ENCODE measurements at regions not wholly inside any gene's neighbourhood (a gene's known extent, or its start where the extent isn't known, plus 50 kb on each side); places are given as distances from the start of the nearest gene placed in this dataset.

DNA sequence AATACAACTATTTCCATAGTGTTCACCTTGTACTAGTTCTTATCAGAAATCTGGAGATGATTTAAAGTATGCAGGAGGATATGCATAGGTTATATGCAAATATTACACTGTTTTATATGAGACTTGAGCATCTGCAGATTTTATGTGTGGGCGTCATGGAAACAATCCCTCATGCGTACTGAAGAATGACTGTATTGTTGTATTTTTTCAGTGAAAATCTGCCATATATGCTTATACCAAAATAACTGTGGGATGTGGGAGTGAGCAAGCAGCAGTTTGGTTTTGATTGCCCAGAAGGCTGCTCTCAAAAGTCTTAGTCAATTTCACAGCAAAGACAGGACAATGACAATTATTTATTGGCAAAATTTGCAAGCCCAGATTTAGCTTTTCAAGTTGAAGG lies 238.8 kb upstream of the PCDH20 start:
- Histone ChIP-seq H3K56ac (ENCODE audit: low read length) (no peak overlapping the region), H3K79me1 (ENCODE audit: low read length) (no peaks in the 10 kb centered on the region), H2BK5ac (ENCODE audit: low read length) (no peak overlapping the region), H3K4me1 (ENCODE audit: control insufficient read depth, low read depth, low read length) (no peaks in the 10 kb centered on the region), H4K8ac (ENCODE audit: low read depth, low read length) (no peak overlapping the region), H3K36me3 (ENCODE audit: control insufficient read depth, insufficient read depth, low read length) (no peaks in the 10 kb centered on the region), H3K79me2 (ENCODE audit: control insufficient read depth, insufficient read depth, low read length) (no peaks in the 10 kb centered on the region), H3K27ac (ENCODE audit: low read depth, low read length) (no peak overlapping the region), H3K4ac (ENCODE audit: low read depth, low read length) (no peak overlapping the region), H3K23ac (ENCODE audit: low read length) (no peak overlapping the region), H2BK120ac (ENCODE audit: low read depth, low read length) (no peak overlapping the region), H3K27me3 (ENCODE audit: insufficient read depth, low read length, poor library complexity) (no peaks in the 10 kb centered on the region), H2BK15ac (replicated peaks; ENCODE audit: low read depth) (no peak overlapping the region), H3K4me3 (ENCODE audit: low read length) (no peak overlapping the region), H3K18ac (ENCODE audit: low read length) (no peak overlapping the region), H4K5ac (ENCODE audit: low read length) (no peak overlapping the region), H3K4me2 (ENCODE audit: low read length) (no peak overlapping the region), H3K9ac (ENCODE audit: low read length) (no peak overlapping the region), H2AK5ac (ENCODE audit: low read length) (no peak overlapping the region)
- no peak for DNase-seq
- no CpG with 5 or more reads among the region's 2 CpGs for WGBS (ENCODE audit: extremely low coverage, insufficient coverage, low lambda C conversion rate)

- Histone ChIP-seq H3K4me1 (ENCODE audit: control insufficient read depth, low read depth, low read length) (no peaks in the 10 kb centered on the region), H3K27me3 (ENCODE audit: insufficient read depth, low read length, poor library complexity) (no peaks in the 10 kb centered on the region), H3K79me1 (ENCODE audit: low read length) (no peaks in the 10 kb centered on the region), H3K4ac (ENCODE audit: low read depth, low read length) (no peak overlapping the region), H4K8ac (ENCODE audit: low read depth, low read length) (no peak overlapping the region), H3K4me2 (ENCODE audit: low read length) (no peak overlapping the region), H4K5ac (ENCODE audit: low read length) (no peak overlapping the region), H3K18ac (ENCODE audit: low read length) (no peak overlapping the region), H3K4me3 (ENCODE audit: low read length) (no peak overlapping the region), H2AK5ac (ENCODE audit: low read length) (no peak overlapping the region), H2BK120ac (ENCODE audit: low read depth, low read length) (no peak overlapping the region), H2BK5ac (ENCODE audit: low read length) (no peak overlapping the region), H2BK15ac (replicated peaks; ENCODE audit: low read depth) (no peak overlapping the region), H3K9ac (ENCODE audit: low read length) (no peak overlapping the region), H3K27ac (ENCODE audit: low read depth, low read length) (no peak overlapping the region), H3K36me3 (ENCODE audit: control insufficient read depth, insufficient read depth, low read length) (no peaks in the 10 kb centered on the region), H3K79me2 (ENCODE audit: control insufficient read depth, insufficient read depth, low read length) (no peaks in the 10 kb centered on the region), H3K56ac (ENCODE audit: low read length) (no peak overlapping the region), H3K23ac (ENCODE audit: low read length) (no peak overlapping the region)
- DNase-seq = no peak
- WGBS (ENCODE audit: extremely low coverage, insufficient coverage, low lambda C conversion rate) = no CpG with 5 or more reads among the region's 2 CpGs
These were observed 232.9 kb upstream of the PCDH20 start for GRCh38 chr13:61648547-61648946.

DNA sequence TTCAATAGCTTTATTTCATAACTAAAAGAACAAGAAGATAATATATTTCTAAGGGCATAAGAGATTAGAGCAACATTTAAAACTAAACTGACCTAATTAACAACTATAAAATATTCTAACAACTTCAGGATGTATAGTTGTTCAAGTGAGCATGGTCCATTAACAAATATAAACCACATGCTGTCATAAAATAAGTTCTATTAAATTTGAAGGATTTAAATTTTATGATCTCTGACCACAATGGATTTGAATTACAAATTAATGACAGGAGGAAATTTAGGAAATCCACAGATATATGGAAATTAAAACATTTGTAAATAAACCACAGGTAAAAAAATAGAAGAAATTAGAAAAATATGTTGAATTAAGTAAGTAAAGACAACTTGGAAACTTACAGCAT lies 196.5 kb upstream of the PCDH20 start:
- H3K36me3 ChIP-seq (ENCODE audit: control insufficient read depth, insufficient read depth, low read length) = no peaks in the 10 kb centered on the region
- no peaks in the 10 kb centered on the region for H3K27me3 ChIP-seq (ENCODE audit: insufficient read depth, low read length, poor library complexity)
- no peak overlapping the region for H3K4ac ChIP-seq (ENCODE audit: low read depth, low read length)
- no peak overlapping the region for H3K23ac ChIP-seq (ENCODE audit: low read length)
- H4K8ac ChIP-seq (ENCODE audit: low read depth, low read length) = no peak overlapping the region
- no peaks in the 10 kb centered on the region for H3K4me1 ChIP-seq (ENCODE audit: control insufficient read depth, low read depth, low read length)
- no peak overlapping the region for H3K4me2 ChIP-seq (ENCODE audit: low read length)
- H2BK120ac ChIP-seq (ENCODE audit: low read depth, low read length) = no peak overlapping the region
- H2BK5ac ChIP-seq (ENCODE audit: low read length) = no peak overlapping the region
- H3K4me3 ChIP-seq (ENCODE audit: low read length) = no peak overlapping the region
- DNase-seq = no peak
- H3K79me2 ChIP-seq (ENCODE audit: control insufficient read depth, insufficient read depth, low read length) = no peaks in the 10 kb centered on the region
- no peak overlapping the region for H3K18ac ChIP-seq (ENCODE audit: low read length)
- no peak overlapping the region for H2BK15ac ChIP-seq (replicated peaks; ENCODE audit: low read depth)
- H4K5ac ChIP-seq (ENCODE audit: low read length) = no peak overlapping the region
- no peak overlapping the region for H3K56ac ChIP-seq (ENCODE audit: low read length)
- no peak overlapping the region for H3K27ac ChIP-seq (ENCODE audit: low read depth, low read length)
- no peak overlapping the region for H2AK5ac ChIP-seq (ENCODE audit: low read length)
- no peak overlapping the region for H3K9ac ChIP-seq (ENCODE audit: low read length)
- H3K79me1 ChIP-seq (ENCODE audit: low read length) = no peaks in the 10 kb centered on the region

- H2BK15ac ChIP-seq (replicated peaks; ENCODE audit: low read depth) = no peak overlapping the region
- H3K9ac ChIP-seq (ENCODE audit: low read length) = no peak overlapping the region
- peak; percentile 52 for DNase-seq
- no peaks in the 10 kb centered on the region for H3K79me2 ChIP-seq (ENCODE audit: control insufficient read depth, insufficient read depth, low read length)
- H3K36me3 ChIP-seq (ENCODE audit: control insufficient read depth, insufficient read depth, low read length) = no peaks in the 10 kb centered on the region
- no peak overlapping the region for H4K8ac ChIP-seq (ENCODE audit: low read depth, low read length)
- H3K18ac ChIP-seq (ENCODE audit: low read length) = no peak overlapping the region
- H3K23ac ChIP-seq (ENCODE audit: low read length) = no peak overlapping the region
- H3K4me1 ChIP-seq (ENCODE audit: control insufficient read depth, low read depth, low read length) = no peaks in the 10 kb centered on the region
- H3K4ac ChIP-seq (ENCODE audit: low read depth, low read length) = no peak overlapping the region
- H2AK5ac ChIP-seq (ENCODE audit: low read length) = no peak overlapping the region
- WGBS (ENCODE audit: extremely low coverage, insufficient coverage, low lambda C conversion rate) = no CpG with 5 or more reads among the region's 3 CpGs
- H3K56ac ChIP-seq (ENCODE audit: low read length) = no peak overlapping the region
- H2BK120ac ChIP-seq (ENCODE audit: low read depth, low read length) = no peak overlapping the region
- H3K79me1 ChIP-seq (ENCODE audit: low read length) = no peaks in the 10 kb centered on the region
- H3K4me2 ChIP-seq (ENCODE audit: low read length) = no peak overlapping the region
- H3K27me3 ChIP-seq (ENCODE audit: insufficient read depth, low read length, poor library complexity) = no peaks in the 10 kb centered on the region
- no peak overlapping the region for H4K5ac ChIP-seq (ENCODE audit: low read length)
- H3K27ac ChIP-seq (ENCODE audit: low read depth, low read length) = no peak overlapping the region
- H2BK5ac ChIP-seq (ENCODE audit: low read length) = no peak overlapping the region
- H3K4me3 ChIP-seq (ENCODE audit: low read length) = no peak overlapping the region
These were observed 192.5 kb upstream of the PCDH20 start for GRCh38 chr13:61608138-61608537.

GRCh38 chr13:61600360-61601033 lies 184.8 kb upstream of the PCDH20 start:
- H3K4ac ChIP-seq (ENCODE audit: low read depth, low read length) = no peak overlapping the region
- H3K27ac ChIP-seq (ENCODE audit: low read depth, low read length) = no peak overlapping the region
- no peak for DNase-seq
- no peak overlapping the region for H4K8ac ChIP-seq (ENCODE audit: low read depth, low read length)
- no peak overlapping the region for H2BK5ac ChIP-seq (ENCODE audit: low read length)
- H3K36me3 ChIP-seq (ENCODE audit: control insufficient read depth, insufficient read depth, low read length) = no peaks in the 10 kb centered on the region
- no peaks in the 10 kb centered on the region for H3K27me3 ChIP-seq (ENCODE audit: insufficient read depth, low read length, poor library complexity)
- H3K4me1 ChIP-seq (ENCODE audit: control insufficient read depth, low read depth, low read length) = no peaks in the 10 kb centered on the region
- H2AK5ac ChIP-seq (ENCODE audit: low read length) = no peak overlapping the region
- no peaks in the 10 kb centered on the region for H3K79me2 ChIP-seq (ENCODE audit: control insufficient read depth, insufficient read depth, low read length)
- WGBS (ENCODE audit: extremely low coverage, insufficient coverage, low lambda C conversion rate) = no CpG with 5 or more reads among the region's 3 CpGs
- H4K5ac ChIP-seq (ENCODE audit: low read length) = no peak overlapping the region
- no peak overlapping the region for H3K56ac ChIP-seq (ENCODE audit: low read length)
- no peak overlapping the region for H3K18ac ChIP-seq (ENCODE audit: low read length)
- H3K9ac ChIP-seq (ENCODE audit: low read length) = no peak overlapping the region
- H3K79me1 ChIP-seq (ENCODE audit: low read length) = no peaks in the 10 kb centered on the region
- no peak overlapping the region for H3K23ac ChIP-seq (ENCODE audit: low read length)
- no peak overlapping the region for H3K4me2 ChIP-seq (ENCODE audit: low read length)
- H2BK120ac ChIP-seq (ENCODE audit: low read depth, low read length) = no peak overlapping the region
- H3K4me3 ChIP-seq (ENCODE audit: low read length) = no peak overlapping the region
- H2BK15ac ChIP-seq (replicated peaks; ENCODE audit: low read depth) = no peak overlapping the region

- no peak overlapping the region for H3K4me3 ChIP-seq (ENCODE audit: low read length)
These were observed 176.8 kb upstream of the PCDH20 start for GRCh38 chr13:61592489-61592888.

More at GRCh38 chr13:61592489-61592888, 176.8 kb upstream of the PCDH20 start:
- Histone ChIP-seq H3K27me3 (ENCODE audit: insufficient read depth, low read length, poor library complexity) (no peaks in the 10 kb centered on the region), H2BK15ac (replicated peaks; ENCODE audit: low read depth) (no peak overlapping the region), H3K9ac (ENCODE audit: low read length) (no peak overlapping the region), H3K23ac (ENCODE audit: low read length) (no peak overlapping the region), H3K79me1 (ENCODE audit: low read length) (no peaks in the 10 kb centered on the region), H3K79me2 (ENCODE audit: control insufficient read depth, insufficient read depth, low read length) (no peaks in the 10 kb centered on the region), H2BK5ac (ENCODE audit: low read length) (no peak overlapping the region), H3K18ac (ENCODE audit: low read length) (no peak overlapping the region), H3K4ac (ENCODE audit: low read depth, low read length) (no peak overlapping the region), H4K5ac (ENCODE audit: low read length) (no peak overlapping the region), H3K27ac (ENCODE audit: low read depth, low read length) (no peak overlapping the region), H3K4me2 (ENCODE audit: low read length) (no peak overlapping the region), H4K8ac (ENCODE audit: low read depth, low read length) (no peak overlapping the region), H3K4me1 (ENCODE audit: control insufficient read depth, low read depth, low read length) (no peaks in the 10 kb centered on the region), H2BK120ac (ENCODE audit: low read depth, low read length) (no peak overlapping the region), H3K36me3 (ENCODE audit: control insufficient read depth, insufficient read depth, low read length) (no peaks in the 10 kb centered on the region), H2AK5ac (ENCODE audit: low read length) (no peak overlapping the region), H3K56ac (ENCODE audit: low read length) (no peak overlapping the region)
- peak; percentile 1 for DNase-seq
- WGBS (ENCODE audit: extremely low coverage, insufficient coverage, low lambda C conversion rate) = no CpG with 5 or more reads among the region's 2 CpGs
